ENCODE measurements at regions not wholly inside any gene's neighbourhood (a gene's known extent, or its start where the extent isn't known, plus 50 kb on each side); places are given as distances from the start of the nearest gene placed in this dataset.
"Not testable (repeated sequence)": the region's sequence is repeated elsewhere in the genome, so short reads cannot be mapped to it uniquely, and the experiment has no call there.

DNA sequence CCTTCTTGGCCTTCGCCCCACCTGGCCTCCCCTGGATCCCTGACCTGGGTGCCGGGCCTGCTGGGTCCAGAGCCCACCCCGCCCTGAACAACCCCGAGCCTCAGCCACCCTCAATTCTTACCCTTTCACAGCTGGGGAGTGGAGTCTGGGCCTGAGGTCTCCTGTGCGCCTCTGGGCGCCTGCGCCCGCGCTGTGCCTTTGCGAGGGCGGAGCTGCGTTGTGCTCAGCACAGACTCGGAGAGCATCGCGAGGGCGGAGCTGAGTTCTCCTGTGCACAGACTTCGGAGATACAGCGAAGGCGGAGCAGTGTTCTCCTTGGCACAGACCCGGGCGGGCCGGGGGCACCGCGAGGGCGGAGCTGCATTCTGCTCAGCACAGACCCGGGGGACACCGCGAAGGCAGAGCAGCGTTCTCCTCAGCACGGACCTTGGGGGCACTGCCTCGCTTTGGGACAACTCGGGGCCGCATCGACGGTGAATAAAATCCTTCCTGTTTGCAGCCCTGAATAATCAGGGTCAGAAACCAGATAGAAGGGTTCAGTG is 547.2 kb downstream of the FAM72C start:
- TF ChIP-seq POLR2A (IDR thresholded peaks at IDR 0.05; ENCODE audit: insufficient read depth in 1 of 2, low read depth in 2 of 2, low read length in 2 of 2) = not testable (repeated sequence)
- TF ChIP-seq, protein P1, sequence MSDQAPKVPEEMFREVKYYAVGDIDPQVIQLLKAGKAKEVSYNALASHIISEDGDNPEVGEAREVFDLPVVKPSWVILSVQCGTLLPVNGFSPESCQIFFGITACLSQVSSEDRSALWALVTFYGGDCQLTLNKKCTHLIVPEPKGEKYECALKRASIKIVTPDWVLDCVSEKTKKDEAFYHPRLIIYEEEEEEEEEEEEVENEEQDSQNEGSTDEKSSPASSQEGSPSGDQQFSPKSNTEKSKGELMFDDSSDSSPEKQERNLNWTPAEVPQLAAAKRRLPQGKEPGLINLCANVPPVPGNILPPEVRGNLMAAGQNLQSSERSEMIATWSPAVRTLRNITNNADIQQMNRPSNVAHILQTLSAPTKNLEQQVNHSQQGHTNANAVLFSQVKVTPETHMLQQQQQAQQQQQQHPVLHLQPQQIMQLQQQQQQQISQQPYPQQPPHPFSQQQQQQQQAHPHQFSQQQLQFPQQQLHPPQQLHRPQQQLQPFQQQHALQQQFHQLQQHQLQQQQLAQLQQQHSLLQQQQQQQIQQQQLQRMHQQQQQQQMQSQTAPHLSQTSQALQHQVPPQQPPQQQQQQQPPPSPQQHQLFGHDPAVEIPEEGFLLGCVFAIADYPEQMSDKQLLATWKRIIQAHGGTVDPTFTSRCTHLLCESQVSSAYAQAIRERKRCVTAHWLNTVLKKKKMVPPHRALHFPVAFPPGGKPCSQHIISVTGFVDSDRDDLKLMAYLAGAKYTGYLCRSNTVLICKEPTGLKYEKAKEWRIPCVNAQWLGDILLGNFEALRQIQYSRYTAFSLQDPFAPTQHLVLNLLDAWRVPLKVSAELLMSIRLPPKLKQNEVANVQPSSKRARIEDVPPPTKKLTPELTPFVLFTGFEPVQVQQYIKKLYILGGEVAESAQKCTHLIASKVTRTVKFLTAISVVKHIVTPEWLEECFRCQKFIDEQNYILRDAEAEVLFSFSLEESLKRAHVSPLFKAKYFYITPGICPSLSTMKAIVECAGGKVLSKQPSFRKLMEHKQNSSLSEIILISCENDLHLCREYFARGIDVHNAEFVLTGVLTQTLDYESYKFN (CRISPR knock-in tag; conservative IDR thresholded peaks at IDR 0.05) = not testable (repeated sequence)

Data from HepG2 (cell line).